Fibroblast of upper back skin (primary cell): ENCODE measurements at regions not wholly inside any gene's neighbourhood (a gene's known extent, or its start where the extent isn't known, plus 50 kb on each side); places are given as distances from the start of the nearest gene placed in this dataset.
A peak's percentile ranks its signal among the peaks of the same experiment; 100 is the strongest.

Experiments used
- DNase-seq: peaks from one replicate; pipeline ENCODE4 v3.0.0-alpha.2; 2013

DNA sequence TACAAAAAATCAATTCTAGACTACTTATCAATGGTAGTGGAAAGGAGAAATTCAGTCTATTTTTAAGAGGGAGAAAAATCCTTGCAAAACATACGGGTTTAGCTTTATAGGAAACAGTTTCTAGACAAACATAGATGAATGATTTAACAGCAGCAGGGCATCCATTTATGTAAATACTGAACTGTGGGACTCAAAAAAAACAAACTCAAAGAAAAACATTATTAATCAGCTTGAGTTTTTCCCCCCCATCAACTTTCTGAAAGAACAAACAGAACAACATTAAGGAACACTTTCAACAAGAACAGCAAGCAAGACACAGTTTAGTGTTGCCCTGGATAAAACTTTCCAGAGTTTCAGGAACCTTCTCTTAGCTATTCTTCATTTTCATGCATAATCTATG is 147.3 kb upstream of the KCNK2 start:
- no peak for DNase-seq

GRCh38 chr1:214939180-214939579 is 143.4 kb upstream of the KCNK2 start:
- no peak for DNase-seq

- DNase-seq: no peak
These were observed 141.5 kb upstream of the KCNK2 start for GRCh38 chr1:214941061-214941460.

DNA sequence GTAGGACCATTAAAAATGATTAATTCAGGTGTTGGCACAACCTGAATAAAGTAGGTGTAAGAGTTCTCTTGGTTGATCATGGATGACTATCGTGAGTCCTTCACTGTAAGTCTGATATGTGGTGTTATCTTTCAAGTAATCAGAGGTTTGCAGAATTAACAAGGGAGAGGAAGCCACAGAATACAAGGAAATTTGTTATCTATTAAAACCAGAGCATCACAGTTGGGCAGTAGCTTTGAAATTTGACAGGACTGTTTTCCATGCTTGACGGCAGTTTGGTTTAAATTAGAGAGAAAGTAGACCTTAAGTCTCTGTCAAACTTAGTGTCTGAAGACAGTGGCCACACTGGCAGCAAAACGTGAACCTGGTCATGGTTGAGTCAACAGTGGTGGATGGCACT is 139.5 kb upstream of the KCNK2 start:
- DNase-seq: no peak

GRCh38 chr1:214946615-214947014 is 135.9 kb upstream of the KCNK2 start:
- DNase-seq: no peak

DNA sequence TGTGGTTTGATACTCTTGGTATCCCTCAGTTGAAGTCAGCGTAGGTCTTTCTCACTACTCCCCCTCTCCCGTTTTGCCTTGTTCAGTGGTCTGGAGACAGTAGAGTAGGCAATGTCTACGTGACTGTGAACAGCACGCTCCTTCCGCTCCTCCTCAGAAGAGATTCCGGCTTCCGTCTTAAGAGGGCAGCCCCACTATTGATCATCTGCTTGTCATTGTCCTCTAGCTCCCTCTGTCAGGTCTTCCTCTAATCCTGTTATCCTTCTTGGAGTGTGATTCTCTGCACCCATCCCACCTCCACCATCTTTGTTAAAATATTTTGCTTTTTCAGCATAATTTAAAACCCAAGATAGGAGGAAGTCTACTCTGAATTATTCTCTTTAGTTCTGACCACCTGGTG is 129.9 kb upstream of the KCNK2 start:
- DNase-seq: no peak

- DNase-seq: peak; percentile 33
These were observed 128.5 kb upstream of the KCNK2 start for GRCh38 chr1:214953901-214954616.

DNA sequence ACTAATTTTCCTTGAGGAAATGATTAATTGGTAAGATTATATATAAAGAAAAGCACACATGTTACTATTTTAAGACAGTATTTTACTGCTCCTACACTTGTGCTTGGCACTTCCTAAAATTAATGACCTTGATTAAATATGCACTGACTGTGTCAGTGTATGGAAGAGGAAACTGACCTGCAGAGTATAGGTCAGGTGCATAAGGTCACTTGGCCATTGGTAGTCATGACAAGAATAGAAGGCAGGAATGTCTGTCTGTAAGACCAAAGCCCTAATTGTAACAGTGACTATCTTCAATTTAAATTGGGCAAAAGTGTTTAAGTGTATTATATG is 128.0 kb upstream of the KCNK2 start:
- no peak for DNase-seq

GRCh38 chr1:214957330-214958137 is 125.0 kb upstream of the KCNK2 start:
- DNase-seq: peak; percentile 100

- DNase-seq: peak; percentile 39
These were observed 124.1 kb upstream of the KCNK2 start for GRCh38 chr1:214958486-214958885.

DNA sequence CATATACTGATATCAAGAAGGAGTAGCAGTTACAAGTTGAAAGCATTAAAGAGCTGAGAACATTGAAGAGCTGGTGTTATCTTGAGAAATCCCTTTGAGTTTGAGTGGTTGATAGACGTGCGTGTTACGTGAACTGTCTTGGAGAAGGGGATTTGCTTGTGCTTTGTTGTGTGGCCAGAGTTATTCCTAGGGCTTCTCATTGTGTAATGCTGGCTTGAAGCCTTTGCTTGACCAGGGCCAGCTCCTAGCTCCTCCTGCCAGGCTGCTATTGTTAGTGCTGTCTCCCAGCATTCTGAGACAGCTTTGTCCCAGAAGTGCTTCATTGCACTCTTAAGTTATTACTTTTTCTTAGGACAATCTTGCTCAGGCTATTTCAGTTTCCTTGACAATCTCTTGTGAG is 116.2 kb upstream of the KCNK2 start:
- peak; percentile 50 for DNase-seq

DNA sequence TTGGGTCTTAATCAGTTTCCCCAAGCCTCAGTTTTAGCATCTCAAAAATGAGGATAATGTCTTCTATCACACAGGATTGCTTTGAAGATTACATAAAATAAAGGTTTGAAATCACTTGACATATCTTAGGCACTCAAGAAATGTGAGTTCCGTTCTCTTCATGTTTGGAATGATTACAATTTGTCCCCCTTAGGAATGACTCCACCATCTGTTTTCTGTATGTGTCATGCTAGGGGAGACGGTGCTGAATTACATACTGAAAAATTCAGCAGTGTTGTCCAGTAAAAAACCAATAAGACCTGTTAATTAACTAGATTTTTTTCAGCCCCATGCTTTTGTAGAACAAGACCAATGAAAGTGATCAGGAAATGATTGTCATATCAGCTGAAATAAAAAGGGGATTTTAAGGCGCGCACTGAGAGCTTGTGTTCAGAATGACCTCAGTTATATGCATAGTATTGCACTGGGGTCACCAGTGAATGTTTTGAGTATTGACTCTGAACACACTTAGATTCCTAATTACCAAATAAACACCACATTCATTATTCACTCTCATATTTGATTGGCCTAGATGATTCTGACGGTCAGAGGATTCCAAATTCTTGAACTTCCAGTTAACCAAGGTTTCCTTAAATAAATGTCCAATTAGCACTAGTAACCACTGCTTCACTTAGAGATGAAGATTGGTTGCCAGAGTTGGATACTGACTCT is 114.5 kb upstream of the KCNK2 start:
- peak; percentile 89 for DNase-seq

GRCh38 chr1:214970016-214970415 is 112.5 kb upstream of the KCNK2 start:
- no peak for DNase-seq

- no peak for DNase-seq
These were observed 111.5 kb upstream of the KCNK2 start for GRCh38 chr1:214971071-214971470.

DNA sequence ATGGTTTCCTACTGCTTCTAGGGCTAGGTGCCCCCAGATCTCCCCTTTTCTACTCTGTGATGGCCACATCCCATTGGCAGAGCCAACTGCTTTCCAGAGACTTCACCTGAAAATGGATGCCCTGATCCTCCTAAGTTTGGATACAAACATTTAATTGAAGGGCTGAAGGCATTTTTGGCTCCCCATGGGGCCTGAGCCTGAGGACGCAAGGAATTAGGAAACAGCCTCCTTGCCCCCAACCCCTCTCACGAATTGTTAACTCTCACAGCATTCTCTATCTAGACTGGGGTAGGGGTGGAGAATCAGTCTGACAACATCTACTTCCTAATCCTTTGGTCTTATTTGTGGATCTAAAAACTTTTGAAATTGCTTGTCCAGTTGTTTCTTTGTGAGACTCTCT is 108.5 kb upstream of the KCNK2 start:
- DNase-seq: no peak

- no peak for DNase-seq
These were observed 105.9 kb upstream of the KCNK2 start for GRCh38 chr1:214976665-214977064.

GRCh38 chr1:214977110-214977509 is 105.4 kb upstream of the KCNK2 start:
- DNase-seq: no peak

DNA sequence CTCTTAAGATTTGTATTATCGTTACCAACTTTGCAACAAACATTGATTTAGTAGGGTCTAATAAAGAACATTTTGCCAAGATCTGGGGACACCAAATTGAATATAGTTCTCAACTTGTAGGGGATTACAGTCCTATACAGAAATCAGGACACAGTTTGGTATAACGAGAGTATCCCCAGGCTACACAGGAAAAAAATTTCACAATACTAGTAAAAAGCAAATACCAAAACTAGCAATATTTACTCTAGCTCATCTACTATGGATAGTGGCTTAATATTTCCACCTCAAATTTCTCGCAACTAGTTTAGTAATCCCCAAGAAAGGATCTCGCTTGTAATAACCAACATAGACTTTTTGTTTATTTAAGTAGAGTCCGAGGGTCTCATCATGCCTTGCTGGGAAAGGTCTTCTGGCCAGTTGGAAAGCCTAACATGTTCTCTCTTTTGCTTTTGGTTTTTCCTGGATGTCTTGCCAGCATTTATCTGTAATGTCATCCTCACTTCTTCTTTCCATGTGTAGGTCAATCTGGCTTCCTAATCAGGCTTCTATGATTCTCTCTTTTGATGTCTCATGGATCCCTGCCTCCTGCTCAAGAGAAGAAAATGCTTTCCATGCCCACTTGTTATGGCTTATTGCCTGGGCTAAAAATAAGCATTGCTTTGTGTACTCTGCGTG is 104.7 kb upstream of the KCNK2 start:
- DNase-seq: no peak

GRCh38 chr1:214979191-214979590 is 103.3 kb upstream of the KCNK2 start:
- no peak for DNase-seq

GRCh38 chr1:214980921-214981320 is 101.6 kb upstream of the KCNK2 start:
- no peak for DNase-seq

DNA sequence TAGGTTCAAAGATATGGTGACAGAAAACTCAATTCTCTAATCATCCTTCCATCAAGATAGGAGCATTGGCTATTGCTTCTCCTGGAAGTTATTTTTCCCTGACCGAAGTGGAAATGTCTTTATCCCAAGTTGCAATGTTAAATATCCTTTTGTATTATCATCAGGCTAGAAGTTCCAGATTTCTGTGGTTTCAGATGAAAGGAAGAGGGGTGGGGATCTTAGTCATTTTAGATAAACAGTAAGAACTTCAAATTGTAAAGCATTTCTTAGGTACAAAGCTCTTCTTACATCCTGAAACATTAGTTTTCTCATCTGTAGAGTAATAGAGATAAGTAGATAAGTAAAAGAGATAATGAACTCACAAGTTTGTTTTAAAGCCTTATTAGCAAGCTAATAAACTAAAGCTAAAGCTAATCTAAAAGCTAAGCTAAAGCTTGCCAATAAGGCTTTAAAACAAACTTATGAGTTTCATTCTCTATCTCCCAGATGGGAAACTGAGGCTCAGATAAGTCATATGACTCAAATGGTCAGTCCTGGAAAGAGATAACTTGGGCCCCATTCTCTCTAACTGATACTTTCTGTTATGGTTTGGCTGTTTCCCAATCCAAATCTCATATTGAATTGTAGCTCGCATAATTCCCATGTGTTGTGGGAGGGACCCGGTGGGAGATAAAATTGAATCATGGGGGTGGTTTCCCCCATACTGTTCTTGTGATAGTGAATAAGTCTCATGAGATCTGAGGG is 99.2 kb upstream of the KCNK2 start:
- peak; percentile 78 for DNase-seq

DNA sequence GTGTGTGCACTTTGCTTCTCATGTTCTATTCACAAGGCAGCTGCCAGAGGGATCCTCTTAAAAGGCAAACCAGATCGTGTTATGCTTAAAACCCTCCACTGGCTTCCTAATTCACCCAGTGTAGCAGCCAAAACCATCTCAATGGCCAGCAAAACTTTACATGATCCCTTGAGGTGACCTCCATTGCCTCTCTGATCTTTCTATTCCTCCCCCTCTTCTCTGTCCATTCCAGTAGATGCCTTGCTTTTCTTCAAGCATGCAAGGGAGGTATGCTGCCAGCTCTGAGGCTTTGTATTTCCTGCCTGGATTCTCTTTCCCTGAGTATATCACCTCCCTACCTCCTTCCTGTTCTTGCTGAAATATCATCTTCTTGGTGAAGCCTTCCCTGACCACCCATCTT is 93.2 kb upstream of the KCNK2 start:
- peak; percentile 93 for DNase-seq

DNA sequence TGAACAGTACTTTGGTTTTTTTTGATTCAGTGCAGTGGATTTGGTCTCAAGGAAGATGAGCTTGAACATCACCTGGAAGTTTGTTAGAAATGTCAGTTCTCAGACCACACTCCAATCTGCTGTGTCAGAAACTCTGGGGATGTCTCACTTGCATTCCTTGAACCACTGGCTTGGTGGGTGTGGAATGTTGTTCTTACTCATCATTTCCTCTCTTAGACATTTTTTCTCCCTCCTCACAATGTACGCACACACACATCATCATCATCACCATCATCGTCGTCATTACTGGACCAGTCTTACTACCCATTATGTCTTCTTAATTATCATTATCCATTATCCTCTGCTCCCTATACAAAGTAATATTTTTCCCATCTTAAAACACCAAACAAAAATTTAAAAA is 91.9 kb upstream of the KCNK2 start:
- peak; percentile 98 for DNase-seq
